Endothelial cell of umbilical vein (primary cell): ENCODE measurements at regions not wholly inside any gene's neighbourhood (a gene's known extent, or its start where the extent isn't known, plus 50 kb on each side); places are given as distances from the start of the nearest gene placed in this dataset.

ENCODE experiments used
- MYC ChIP-seq: IDR thresholded peaks from one replicate; pipeline ENCODE4 v1.6.1; 2011; ENCODE audit warnings: mild to moderate bottlenecking, low read depth, low read length
- POLR2A ChIP-seq: IDR thresholded peaks from 2 replicates; pipeline ENCODE4 v1.6.1; 2012; ENCODE audit warnings: low read depth, mild to moderate bottlenecking, control low read depth, low read length
- POLR2AphosphoS5 ChIP-seq: IDR thresholded peaks from 2 replicates; pipeline ENCODE4 v1.6.1; 2012; ENCODE audit warnings: low read depth, mild to moderate bottlenecking, control low read depth, low read length, moderate library complexity; ENCODE audit not compliant: insufficient read depth
- TF ChIP-seq, protein P1 (sequence below), 2 donors: IDR thresholded peaks; 1 replicate in 1 of 2; 2 replicates in 1 of 2; pipeline ENCODE4 v1.5.1; 2011; ENCODE audit warnings: low read length in 2 of 2, mild to moderate bottlenecking in 2 of 2, moderate library complexity in 2 of 2, control low read depth in 1 of 2, inconsistent platforms in 1 of 2, low read depth in 1 of 2; ENCODE audit not compliant: insufficient read depth in 1 of 2; ENCODE audit errors: extremely low read depth in 1 of 2

GRCh38 chr7:20508109-20508508 is 107.4 kb upstream of the ABCB5 start:
- TF ChIP-seq POLR2AphosphoS5 (no peak), POLR2A (no peak), MYC (no peak)
- TF ChIP-seq, protein P1, sequence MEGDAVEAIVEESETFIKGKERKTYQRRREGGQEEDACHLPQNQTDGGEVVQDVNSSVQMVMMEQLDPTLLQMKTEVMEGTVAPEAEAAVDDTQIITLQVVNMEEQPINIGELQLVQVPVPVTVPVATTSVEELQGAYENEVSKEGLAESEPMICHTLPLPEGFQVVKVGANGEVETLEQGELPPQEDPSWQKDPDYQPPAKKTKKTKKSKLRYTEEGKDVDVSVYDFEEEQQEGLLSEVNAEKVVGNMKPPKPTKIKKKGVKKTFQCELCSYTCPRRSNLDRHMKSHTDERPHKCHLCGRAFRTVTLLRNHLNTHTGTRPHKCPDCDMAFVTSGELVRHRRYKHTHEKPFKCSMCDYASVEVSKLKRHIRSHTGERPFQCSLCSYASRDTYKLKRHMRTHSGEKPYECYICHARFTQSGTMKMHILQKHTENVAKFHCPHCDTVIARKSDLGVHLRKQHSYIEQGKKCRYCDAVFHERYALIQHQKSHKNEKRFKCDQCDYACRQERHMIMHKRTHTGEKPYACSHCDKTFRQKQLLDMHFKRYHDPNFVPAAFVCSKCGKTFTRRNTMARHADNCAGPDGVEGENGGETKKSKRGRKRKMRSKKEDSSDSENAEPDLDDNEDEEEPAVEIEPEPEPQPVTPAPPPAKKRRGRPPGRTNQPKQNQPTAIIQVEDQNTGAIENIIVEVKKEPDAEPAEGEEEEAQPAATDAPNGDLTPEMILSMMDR (IDR thresholded peaks at IDR 0.05; ENCODE audit: extremely low read depth in 1 of 2, insufficient read depth in 1 of 2, low read depth in 1 of 2, low read length in 2 of 2), result no peak
